ENCODE measurements at regions not wholly inside any gene's neighbourhood (a gene's known extent, or its start where the extent isn't known, plus 50 kb on each side); places are given as distances from the start of the nearest gene placed in this dataset.

GRCh38 chr6:106910999-106911949 lies 63.3 kb downstream of the CD24 start (continued):
- TF ChIP-seq ZBTB40 (IDR thresholded peaks at IDR 0.05) (peak; percentile 57), ZBTB40 (CRISPR knock-in tag; IDR thresholded peaks at IDR 0.05) (no peak), KLF1 (tag; IDR thresholded peaks at IDR 0.05) (peak; percentile 81), ARHGAP35 (IDR thresholded peaks at IDR 0.05; ENCODE audit: partially characterized antibody) (no peak), FOXM1 (IDR thresholded peaks at IDR 0.05; ENCODE audit: low read depth) (no peak), FOXM1 (CRISPR knock-in tag; IDR thresholded peaks at IDR 0.05; ENCODE audit: low read depth) (no peak), THRA (IDR thresholded peaks at IDR 0.05) (no peak), MLLT1 (IDR thresholded peaks at IDR 0.05) (peak in 1 of 2 experiments; percentile 95; a peak in 2 of 4 replicates), SMARCA4 (IDR thresholded peaks at IDR 0.05) (peak; percentile 85), TFAP4 (CRISPR knock-in tag; IDR thresholded peaks at IDR 0.05; ENCODE audit: borderline replicate concordance) (no peak), SPI1 (IDR thresholded peaks at IDR 0.05; ENCODE audit: borderline replicate concordance, low read depth, low read length) (no peak), PHB (CRISPR knock-in tag; IDR thresholded peaks at IDR 0.05) (no peak), HDAC2 (IDR thresholded peaks at IDR 0.05) (0 out of 2 replicates have a peak, but pooled peaks have one; percentile 60)

Measured in K562 (cell line).